ENCODE measurements at regions not wholly inside any gene's neighbourhood (a gene's known extent, or its start where the extent isn't known, plus 50 kb on each side); places are given as distances from the start of the nearest gene placed in this dataset.

DNA sequence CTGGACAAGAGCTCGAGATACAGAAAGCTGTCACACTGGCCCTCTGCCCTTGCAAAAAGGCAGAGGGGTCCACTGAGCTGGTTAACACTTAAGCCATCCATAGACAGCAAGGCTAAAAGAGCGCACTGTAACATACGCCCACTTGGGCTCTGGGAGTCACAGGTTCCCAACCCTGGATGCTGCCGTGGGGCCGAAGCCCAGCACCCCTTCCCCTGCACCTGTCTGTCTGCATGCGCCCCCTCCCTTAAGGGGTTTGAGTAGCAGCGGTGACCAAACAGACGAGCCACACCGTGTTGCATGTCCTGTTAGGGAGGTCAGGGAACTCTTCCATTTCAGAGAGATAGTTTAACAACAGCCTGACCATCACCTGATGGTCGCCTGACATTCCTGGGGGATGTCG, 138.4 kb upstream of the GALNTL6 start:
- TF ChIP-seq, protein P1, sequence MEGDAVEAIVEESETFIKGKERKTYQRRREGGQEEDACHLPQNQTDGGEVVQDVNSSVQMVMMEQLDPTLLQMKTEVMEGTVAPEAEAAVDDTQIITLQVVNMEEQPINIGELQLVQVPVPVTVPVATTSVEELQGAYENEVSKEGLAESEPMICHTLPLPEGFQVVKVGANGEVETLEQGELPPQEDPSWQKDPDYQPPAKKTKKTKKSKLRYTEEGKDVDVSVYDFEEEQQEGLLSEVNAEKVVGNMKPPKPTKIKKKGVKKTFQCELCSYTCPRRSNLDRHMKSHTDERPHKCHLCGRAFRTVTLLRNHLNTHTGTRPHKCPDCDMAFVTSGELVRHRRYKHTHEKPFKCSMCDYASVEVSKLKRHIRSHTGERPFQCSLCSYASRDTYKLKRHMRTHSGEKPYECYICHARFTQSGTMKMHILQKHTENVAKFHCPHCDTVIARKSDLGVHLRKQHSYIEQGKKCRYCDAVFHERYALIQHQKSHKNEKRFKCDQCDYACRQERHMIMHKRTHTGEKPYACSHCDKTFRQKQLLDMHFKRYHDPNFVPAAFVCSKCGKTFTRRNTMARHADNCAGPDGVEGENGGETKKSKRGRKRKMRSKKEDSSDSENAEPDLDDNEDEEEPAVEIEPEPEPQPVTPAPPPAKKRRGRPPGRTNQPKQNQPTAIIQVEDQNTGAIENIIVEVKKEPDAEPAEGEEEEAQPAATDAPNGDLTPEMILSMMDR (IDR thresholded peaks at IDR 0.05; ENCODE audit: poor library complexity, severe bottlenecking): no peak
- ATAC-seq (ENCODE audit: low read depth) (no peak), DNase-seq (ENCODE audit: low spot score) (no peak)
- H3K27me3 ChIP-seq (ENCODE audit: insufficient read depth, poor library complexity, severe bottlenecking): no peaks in the 10 kb centered on the region
- H3K4me1 ChIP-seq (ENCODE audit: insufficient read depth, poor library complexity, severe bottlenecking): no peaks in the 10 kb centered on the region
- H3K27ac ChIP-seq (ENCODE audit: poor library complexity, severe bottlenecking): no peak overlapping the region
- no peaks in the 10 kb centered on the region for H3K36me3 ChIP-seq (ENCODE audit: low read depth)
- H3K4me3 ChIP-seq (ENCODE audit: severe bottlenecking): no peak overlapping the region
- no peaks in the 10 kb centered on the region for H3K9me3 ChIP-seq (ENCODE audit: severe bottlenecking)

DNA sequence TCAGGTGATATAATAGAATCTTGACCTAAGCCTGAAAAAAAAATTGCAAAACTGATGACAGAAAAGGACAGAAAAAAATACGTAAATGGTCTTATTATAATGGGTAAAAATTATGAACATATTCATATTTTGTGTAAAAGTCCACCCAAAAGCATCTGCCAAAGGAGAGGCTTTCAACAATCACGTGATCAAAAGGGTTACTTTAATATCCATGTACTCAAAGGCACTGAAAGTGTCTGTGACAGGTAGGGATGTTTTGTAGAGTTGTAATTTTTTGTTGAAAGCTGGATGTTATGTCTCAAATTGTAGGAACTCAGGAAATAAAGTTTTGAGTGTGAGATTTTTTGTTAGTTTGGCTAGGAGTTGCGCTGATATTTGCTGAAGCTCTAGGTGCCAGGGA, 144.8 kb upstream of the GALNTL6 start:
- Histone ChIP-seq H3K9me3 (ENCODE audit: severe bottlenecking) (no peaks in the 10 kb centered on the region), H3K27me3 (ENCODE audit: insufficient read depth, poor library complexity, severe bottlenecking) (no peaks in the 10 kb centered on the region), H3K4me3 (ENCODE audit: severe bottlenecking) (no peak overlapping the region), H3K4me1 (ENCODE audit: insufficient read depth, poor library complexity, severe bottlenecking) (no peaks in the 10 kb centered on the region), H3K36me3 (ENCODE audit: low read depth) (no peaks in the 10 kb centered on the region), H3K27ac (ENCODE audit: poor library complexity, severe bottlenecking) (no peak overlapping the region)
- ATAC-seq (ENCODE audit: low read depth): no peak
- TF ChIP-seq, protein P1 (IDR thresholded peaks at IDR 0.05; ENCODE audit: poor library complexity, severe bottlenecking): no peak
- no peak for DNase-seq (ENCODE audit: low spot score)

DNA sequence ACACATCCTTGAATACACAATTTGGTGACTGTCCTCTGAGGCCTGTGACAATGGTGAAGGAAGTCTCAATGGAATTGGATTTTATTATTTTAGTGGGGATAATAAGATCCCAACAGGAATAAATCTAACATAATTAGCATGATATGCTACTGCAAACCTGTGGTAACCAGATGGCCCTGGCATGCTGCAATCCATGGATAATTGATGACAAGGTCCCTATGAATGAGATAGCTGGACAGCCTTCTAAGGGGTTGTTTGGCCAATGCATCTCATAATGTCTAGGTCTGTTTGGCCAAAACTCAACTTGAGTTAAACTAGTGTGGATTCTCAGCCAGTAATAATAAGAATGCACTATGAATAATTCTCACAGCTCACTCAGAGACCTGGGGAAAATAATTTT, 145.3 kb upstream of the GALNTL6 start:
- Histone ChIP-seq H3K36me3 (ENCODE audit: low read depth) (no peaks in the 10 kb centered on the region), H3K27ac (ENCODE audit: poor library complexity, severe bottlenecking) (no peak overlapping the region), H3K4me1 (ENCODE audit: insufficient read depth, poor library complexity, severe bottlenecking) (no peaks in the 10 kb centered on the region), H3K9me3 (ENCODE audit: severe bottlenecking) (no peaks in the 10 kb centered on the region), H3K27me3 (ENCODE audit: insufficient read depth, poor library complexity, severe bottlenecking) (no peaks in the 10 kb centered on the region), H3K4me3 (ENCODE audit: severe bottlenecking) (no peak overlapping the region)
- TF ChIP-seq, protein P1 (IDR thresholded peaks at IDR 0.05; ENCODE audit: poor library complexity, severe bottlenecking): no peak
- ATAC-seq (ENCODE audit: low read depth) (no peak), DNase-seq (ENCODE audit: low spot score) (no peak)

DNA sequence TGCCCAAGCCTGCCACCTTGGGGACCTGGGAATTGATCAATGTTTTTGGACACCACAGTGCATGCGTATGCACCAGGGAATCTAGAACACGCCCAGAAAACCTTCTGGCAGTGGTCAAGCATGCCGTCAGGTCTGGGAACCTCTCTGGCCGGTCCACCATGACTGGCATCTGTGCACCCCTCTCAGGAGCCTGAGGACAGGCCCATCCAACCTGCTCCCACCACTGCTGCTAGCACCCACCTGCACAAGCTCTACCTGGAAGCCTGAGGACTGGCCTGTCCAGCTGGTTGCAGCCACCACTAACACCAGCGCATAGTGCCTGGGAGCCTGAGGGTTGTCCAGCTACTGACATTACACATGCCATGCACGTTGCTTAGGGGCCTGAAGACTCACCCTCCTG, 162.1 kb upstream of the GALNTL6 start:
- ATAC-seq (ENCODE audit: low read depth) (no peak), DNase-seq (ENCODE audit: low spot score) (no peak)
- Histone ChIP-seq H3K9me3 (ENCODE audit: severe bottlenecking) (no peaks in the 10 kb centered on the region), H3K36me3 (ENCODE audit: low read depth) (no peaks in the 10 kb centered on the region), H3K27ac (ENCODE audit: poor library complexity, severe bottlenecking) (no peak overlapping the region), H3K4me1 (ENCODE audit: insufficient read depth, poor library complexity, severe bottlenecking) (no peaks in the 10 kb centered on the region), H3K4me3 (ENCODE audit: severe bottlenecking) (no peak overlapping the region), H3K27me3 (ENCODE audit: insufficient read depth, poor library complexity, severe bottlenecking) (no peaks in the 10 kb centered on the region)
- TF ChIP-seq, protein P1 (IDR thresholded peaks at IDR 0.05; ENCODE audit: poor library complexity, severe bottlenecking): no peak

DNA sequence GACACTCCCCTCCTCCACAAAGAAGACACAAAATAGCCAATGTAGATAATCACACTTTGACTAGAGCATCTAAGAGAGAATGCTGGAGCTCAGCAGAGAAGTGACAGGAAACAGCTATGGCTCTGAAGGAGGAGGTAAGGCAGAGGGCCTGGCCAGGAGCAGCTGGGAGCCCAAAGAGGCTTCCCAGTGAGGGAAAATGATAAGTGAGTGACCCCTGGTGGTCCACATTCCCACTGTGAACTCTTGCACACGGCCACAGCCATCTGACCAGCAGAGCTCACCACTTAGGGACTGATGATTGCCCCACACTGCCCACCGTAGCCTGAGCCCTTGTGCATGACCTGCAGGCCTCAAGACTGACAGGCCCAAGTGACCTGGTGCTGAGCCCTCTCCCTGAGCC, 162.7 kb upstream of the GALNTL6 start:
- ATAC-seq (ENCODE audit: low read depth) (no peak), DNase-seq (ENCODE audit: low spot score) (no peak)
- TF ChIP-seq, protein P1 (IDR thresholded peaks at IDR 0.05; ENCODE audit: poor library complexity, severe bottlenecking): no peak

More for the DNA sequence above, 162.7 kb upstream of the GALNTL6 start:
- Histone ChIP-seq H3K4me1 (ENCODE audit: insufficient read depth, poor library complexity, severe bottlenecking) (no peaks in the 10 kb centered on the region), H3K4me3 (ENCODE audit: severe bottlenecking) (no peak overlapping the region), H3K9me3 (ENCODE audit: severe bottlenecking) (no peaks in the 10 kb centered on the region), H3K27ac (ENCODE audit: poor library complexity, severe bottlenecking) (no peak overlapping the region), H3K27me3 (ENCODE audit: insufficient read depth, poor library complexity, severe bottlenecking) (no peaks in the 10 kb centered on the region), H3K36me3 (ENCODE audit: low read depth) (no peaks in the 10 kb centered on the region)
